HG02852 (cell line): ENCODE measurements at regions not wholly inside any gene's neighbourhood (a gene's known extent, or its start where the extent isn't known, plus 50 kb on each side); places are given as distances from the start of the nearest gene placed in this dataset.
"Not testable (repeated sequence)": the region's sequence is repeated elsewhere in the genome, so short reads cannot be mapped to it uniquely, and the experiment has no call there.

Source experiments
- ATAC-seq: cut with Tn5 transposase; IDR thresholded peaks from one replicate; pipeline ENCODE4 v1.9.1; 2021; ENCODE audit warnings: mild to moderate bottlenecking, moderate library complexity; ENCODE audit not compliant: unreplicated experiment

DNA sequence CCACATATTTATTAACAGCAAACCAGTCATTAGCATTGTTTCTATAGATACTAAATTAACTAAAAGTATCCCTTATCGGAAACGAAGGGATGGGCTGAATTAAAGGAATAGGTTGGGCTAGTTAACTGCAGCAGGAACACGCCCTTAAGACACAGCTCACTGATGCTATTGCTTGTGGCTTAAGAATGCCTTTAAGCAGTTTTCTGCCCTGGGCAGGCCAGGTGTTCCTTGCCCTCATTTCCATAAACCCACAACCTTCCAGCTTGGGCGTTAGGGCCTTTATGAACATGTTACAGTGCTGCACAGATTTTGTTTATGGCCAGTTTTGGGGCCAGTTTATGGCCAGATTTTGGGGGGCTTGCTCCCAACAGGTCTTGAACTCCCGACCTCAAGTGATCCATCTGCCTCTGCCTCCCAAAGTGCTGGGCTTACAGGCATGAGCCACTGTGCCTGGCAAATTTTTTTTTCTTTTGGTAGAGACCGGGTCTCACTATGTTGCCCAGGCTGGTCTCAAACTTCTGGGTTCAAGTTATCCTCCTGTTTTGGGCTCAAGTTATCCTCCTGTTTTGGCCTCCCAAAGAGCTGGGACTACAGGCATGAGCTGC lies 90.1 kb upstream of the GRIN2A start:
- not testable (repeated sequence) for ATAC-seq

GRCh38 chr16:10275214-10275996 lies 93.2 kb upstream of the GRIN2A start:
- ATAC-seq: peak; percentile 89

DNA sequence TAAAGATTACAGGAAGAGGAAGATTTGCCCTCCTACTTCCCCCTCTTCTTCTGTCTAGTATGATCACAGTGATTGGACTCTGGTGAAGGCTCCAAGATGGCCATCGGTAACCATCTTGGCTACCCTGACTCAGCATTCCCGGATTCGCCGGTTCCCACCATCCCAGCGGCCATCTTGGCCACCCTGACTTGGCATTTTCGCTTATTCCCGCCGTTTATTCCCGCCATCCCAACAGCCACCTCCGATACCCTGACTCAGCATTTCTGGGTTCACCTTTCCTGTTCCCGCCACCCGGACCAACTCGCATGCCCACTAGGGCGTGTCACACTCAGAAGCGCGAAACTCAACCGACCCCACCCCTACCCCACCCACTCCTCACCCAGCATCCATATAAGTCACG lies 95.4 kb upstream of the GRIN2A start:
- ATAC-seq: no peak

GRCh38 chr16:10280262-10281170 lies 98.3 kb upstream of the GRIN2A start:
- no peak for ATAC-seq

DNA sequence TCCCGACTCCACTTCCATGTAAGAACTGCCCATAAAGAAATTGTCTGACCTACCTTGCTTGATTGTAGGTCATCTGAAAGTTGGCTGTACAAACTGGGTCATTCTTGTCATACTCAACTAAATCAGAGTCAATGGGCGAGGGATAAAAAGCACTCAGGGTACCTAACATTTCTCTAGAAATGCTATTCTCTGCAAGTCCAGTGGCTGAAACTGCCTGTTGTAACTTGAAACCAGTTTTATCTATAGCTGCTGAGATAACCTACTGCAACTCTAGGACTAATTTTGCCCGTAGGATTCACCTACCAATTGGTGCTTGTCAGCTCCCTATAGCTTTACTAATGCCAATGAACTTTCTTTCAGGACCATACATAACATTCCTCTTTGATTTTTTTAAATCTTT lies 100.1 kb upstream of the GRIN2A start:
- no peak for ATAC-seq

- not testable (repeated sequence) for ATAC-seq
Measured at GRCh38 chr16:10283246-10283645, 101.0 kb upstream of the GRIN2A start.

DNA sequence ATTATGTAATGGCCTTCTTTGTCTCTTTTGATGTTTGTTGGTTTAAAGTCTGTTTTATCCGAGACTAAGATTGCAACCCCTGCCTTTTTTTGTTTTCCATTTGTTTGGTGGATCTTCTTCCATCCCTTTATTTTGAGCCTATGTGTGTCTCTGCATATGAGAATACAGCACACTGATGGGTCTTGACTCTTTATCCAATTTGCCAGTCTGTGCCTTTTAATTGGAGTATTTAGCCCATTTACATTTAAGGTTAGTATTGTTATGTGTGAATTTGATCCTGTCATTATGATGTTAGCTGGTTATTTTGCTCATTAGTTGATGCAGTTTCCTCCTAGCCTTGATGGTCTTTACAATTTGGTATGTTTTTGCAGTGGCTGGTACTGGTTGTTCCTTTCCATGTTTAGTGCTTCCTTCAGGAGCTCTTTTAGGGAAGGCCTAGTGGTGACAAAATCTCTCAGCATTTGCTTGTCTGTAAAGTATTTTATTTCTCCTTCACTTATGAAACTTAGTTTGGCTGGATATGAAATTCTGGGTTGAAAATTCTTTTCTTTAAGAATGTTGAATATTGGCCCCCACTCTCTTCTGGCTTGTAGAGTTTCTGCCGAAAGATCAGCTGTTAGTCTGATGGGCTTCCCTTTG lies 95.3 kb upstream of the ATF7IP2 start:
- not testable (repeated sequence) for ATAC-seq

- not testable (repeated sequence) for ATAC-seq
Measured at GRCh38 chr16:10292197-10292596, 93.7 kb upstream of the ATF7IP2 start.

- ATAC-seq: not testable (repeated sequence)
Measured at GRCh38 chr16:10292976-10293375, 92.9 kb upstream of the ATF7IP2 start.

DNA sequence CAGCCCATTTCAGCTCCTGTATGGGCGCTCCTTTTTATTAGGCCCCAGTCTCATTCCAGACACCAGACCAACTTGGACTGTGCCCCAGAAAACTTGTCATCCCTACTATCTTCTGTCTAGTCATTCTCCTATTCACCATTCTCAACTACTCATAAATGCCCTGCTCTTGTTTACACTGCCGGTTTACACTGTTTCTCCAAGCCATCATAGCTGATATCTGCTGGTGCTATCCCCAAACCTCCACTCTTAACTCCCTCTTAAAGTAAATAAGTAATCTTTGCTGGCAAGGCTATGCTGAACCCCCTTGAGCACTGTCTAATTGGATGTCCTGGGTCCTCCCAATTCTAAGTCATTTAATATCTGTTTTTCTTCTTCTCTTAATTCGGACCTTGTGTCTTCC lies 91.7 kb upstream of the ATF7IP2 start:
- not testable (repeated sequence) for ATAC-seq

- ATAC-seq: peak; percentile 32
Measured at GRCh38 chr16:10296956-10297340, 88.9 kb upstream of the ATF7IP2 start.

- ATAC-seq: peak; percentile 96
Measured at GRCh38 chr16:10297341-10298006, 88.4 kb upstream of the ATF7IP2 start.

- ATAC-seq: no peak
Measured at GRCh38 chr16:10300905-10301304, 85.0 kb upstream of the ATF7IP2 start.

DNA sequence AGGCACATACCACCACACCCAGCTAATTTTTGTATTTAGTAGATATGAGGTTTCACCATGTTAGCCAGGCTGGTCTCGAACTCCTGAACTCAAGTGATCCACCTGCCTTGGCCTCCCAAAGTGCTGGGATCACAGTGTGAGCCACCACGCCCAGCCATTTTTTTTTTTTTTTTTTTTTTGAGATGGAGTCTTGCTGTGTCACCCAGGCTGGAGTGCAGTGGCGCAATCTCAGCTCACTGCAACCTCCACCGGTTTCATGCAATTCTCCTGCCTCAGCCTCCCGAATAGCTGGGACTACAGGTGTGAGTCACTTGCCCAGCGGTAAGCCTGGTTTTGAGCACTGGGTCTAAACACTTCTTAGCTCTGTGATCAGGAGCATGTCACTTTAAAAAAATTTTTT lies 84.3 kb upstream of the ATF7IP2 start:
- ATAC-seq: not testable (repeated sequence)

- ATAC-seq: no peak
Measured at GRCh38 chr16:10305912-10306311, 79.9 kb upstream of the ATF7IP2 start.

DNA sequence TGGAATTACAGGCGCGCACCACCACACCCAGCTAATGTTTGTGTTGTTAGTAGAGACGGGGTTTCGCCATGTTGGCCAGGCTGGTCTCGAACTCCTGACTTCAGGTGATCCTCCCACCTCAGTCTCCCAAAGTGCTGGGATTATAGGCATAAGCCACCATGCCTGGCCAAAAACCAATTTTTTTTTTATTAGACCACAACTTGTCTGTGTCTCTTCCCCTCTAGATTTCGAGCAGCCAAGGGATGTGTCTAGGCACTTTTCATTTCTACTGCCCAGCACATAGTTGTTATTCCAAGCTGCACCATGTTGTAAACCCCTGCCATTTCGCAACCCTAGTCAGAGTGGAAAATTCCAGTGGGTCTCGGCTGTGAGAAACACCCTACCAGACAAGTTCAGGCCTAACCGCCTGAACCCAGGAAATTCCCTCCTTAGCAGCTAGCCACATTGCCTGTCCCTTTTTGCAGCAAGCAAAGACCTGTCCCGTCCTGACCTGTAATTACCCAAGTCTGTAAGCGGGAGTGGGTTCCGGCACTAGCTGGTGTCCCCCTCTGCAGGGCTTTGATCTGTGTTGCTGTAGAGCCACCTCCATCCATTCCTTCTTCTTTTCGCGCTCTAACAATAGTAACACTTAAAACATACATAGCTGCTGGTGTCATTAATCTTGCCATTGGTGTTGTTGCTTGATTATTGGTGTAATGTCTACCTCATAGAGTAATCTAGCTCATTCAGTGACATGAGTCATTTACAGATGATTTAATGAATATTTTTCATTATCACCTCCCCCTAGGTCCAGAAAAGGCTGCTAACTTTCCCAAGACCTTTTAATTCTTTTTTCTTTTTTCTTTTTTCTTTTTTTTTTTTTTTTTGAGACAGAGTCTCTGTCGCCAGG lies 77.3 kb upstream of the ATF7IP2 start:
- ATAC-seq: no peak

- ATAC-seq: no peak
Measured at GRCh38 chr16:10309271-10309932, 76.5 kb upstream of the ATF7IP2 start.

DNA sequence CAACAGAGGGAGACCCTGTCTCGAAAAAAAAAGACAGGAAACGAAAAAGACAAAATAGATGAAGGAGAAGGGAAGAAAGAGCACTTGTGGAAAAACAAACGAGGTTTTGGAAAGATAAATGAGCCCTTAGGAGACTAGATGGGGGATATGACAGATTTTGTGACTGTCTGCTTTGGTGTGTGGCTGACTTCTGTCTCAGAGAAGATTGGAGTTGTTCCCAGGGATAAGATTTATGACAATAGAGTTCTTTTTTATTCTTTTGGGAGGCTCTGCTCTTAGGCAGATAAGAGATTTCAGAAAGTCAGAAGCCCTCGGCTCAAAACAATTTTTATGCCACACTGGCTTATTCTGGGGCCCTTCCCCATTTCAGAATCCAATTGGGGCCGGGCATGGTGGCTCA lies 73.9 kb upstream of the ATF7IP2 start:
- ATAC-seq: no peak
